HG03565 (cell line): ENCODE measurements at regions not wholly inside any gene's neighbourhood (a gene's known extent, or its start where the extent isn't known, plus 50 kb on each side); places are given as distances from the start of the nearest gene placed in this dataset.
"Not testable (repeated sequence)": the region's sequence is repeated elsewhere in the genome, so short reads cannot be mapped to it uniquely, and the experiment has no call there.

Source experiments
- ATAC-seq: cut with Tn5 transposase; IDR thresholded peaks from one replicate; pipeline ENCODE4 v1.9.1; 2021; ENCODE audit warnings: mild to moderate bottlenecking, moderate library complexity; ENCODE audit not compliant: unreplicated experiment

DNA sequence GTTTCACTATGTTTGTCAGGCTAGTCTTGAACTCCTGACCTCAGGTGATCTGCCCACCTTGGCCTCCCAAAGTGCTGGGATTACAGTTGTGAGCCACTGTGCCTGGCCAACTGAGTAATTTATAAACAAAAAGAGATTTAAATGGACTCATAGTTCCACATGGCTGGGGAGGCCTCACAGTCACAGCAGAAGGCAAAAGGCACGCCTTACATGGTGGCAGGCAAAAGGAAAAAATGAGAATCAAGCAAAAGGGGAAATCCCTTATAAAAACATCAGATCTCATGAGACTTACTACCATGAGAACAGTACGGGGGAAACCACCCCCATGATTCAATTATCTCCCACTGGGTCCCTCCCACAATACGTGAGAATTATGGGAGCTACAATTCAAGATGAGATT lies 73.2 kb upstream of the TIAM1 start:
- not testable (repeated sequence) for ATAC-seq

DNA sequence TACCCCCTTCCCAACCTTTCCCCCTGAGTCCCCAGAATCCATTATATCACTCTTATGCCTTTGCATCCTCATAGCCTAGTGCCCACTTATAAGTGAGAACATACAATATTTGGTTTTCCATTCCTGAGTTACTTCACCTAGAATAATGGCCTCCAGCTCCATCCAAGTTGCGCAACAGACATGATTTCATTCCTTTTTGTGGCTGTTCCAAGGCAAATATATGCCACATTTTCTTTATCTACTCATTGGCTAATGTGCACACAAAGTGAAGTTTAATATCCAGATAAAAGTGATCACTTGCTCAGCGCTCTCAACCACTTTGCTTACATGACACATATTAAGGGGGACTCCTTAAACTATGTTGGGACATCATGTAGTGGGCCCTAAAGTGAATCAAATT lies 72.4 kb upstream of the TIAM1 start:
- no peak for ATAC-seq

DNA sequence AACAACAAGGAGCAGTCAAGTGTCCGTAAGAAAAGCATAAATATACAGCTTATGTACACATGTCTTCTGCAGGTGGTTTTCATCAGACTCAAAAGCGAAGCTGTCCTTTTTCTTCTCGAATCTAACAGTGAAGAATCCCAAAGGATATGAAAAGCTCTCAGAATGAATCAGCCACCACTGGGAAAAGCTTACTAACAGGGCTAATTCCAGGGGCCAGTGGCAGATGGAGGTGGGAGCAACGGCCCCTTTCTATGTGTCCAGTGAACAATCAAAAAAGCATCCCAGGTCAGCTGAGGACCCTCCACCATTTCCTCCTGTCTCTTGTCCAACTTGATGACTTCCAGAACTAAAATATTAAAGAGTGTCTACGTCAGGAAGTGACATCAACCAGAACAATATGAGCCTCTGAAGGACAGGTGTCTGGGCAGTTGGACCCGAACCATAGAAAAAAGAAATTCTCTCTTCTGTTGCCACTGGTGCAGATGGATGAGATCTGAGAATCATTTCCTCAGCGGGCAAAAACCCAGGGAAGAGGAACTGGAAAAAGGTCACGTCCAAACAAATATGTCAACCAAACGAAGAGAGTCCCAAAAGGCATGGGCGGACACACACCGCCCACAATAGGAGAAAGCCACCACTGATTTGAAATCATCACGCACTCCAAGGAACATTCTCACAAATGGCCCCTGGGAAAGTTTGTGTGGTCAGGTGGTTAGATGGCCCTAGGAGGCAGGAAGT lies 70.4 kb upstream of the TIAM1 start:
- no peak for ATAC-seq

DNA sequence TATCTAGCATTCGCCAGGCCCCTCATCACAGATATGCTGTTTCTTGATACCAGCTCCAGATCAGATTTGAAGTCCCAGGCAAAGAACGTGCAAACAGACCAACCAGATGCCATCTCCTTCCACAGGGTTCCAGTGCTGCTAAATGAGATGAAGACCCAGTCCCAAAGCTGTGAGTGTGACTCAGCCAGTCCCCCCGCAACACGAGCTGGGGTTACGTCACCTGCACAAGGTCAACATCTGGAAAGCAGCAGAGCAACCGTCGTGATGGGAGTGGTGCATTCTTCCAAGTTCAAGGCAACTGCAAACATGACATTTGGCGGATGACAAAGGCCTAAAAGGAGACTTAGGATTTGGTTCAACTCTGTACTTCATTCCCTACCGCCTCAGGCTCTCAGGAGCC lies 69.6 kb upstream of the TIAM1 start:
- ATAC-seq, result no peak

DNA sequence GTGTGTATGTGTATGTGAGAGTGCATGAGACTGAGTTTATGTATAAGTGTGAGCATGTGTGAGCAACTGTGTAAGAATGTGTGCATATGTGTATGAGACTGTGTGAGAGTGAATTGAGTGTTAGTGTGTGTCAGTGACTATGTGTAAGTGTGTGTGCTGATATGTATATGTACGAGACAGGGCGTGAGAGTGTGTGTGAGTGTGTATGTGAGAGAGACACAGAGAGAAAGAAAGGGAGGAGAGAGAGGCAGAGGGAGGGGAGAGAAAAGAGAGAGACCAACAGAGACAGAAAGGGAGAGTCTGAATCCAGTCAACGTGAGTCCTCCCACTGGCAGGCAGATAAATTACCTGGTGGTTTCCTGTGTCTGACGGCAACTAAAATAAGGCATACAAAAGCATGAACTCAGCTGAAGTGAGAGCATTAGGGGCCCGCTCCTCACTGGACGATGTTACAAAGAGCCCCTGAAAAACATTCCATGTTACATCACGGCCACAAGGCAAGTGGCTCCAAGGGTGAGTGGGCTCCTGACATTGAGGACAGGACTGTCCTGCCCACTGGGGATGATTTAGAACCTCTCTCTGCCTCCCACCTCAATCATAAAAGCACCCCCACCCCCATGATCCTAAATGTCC lies 66.6 kb upstream of the TIAM1 start:
- ATAC-seq, result no peak

DNA sequence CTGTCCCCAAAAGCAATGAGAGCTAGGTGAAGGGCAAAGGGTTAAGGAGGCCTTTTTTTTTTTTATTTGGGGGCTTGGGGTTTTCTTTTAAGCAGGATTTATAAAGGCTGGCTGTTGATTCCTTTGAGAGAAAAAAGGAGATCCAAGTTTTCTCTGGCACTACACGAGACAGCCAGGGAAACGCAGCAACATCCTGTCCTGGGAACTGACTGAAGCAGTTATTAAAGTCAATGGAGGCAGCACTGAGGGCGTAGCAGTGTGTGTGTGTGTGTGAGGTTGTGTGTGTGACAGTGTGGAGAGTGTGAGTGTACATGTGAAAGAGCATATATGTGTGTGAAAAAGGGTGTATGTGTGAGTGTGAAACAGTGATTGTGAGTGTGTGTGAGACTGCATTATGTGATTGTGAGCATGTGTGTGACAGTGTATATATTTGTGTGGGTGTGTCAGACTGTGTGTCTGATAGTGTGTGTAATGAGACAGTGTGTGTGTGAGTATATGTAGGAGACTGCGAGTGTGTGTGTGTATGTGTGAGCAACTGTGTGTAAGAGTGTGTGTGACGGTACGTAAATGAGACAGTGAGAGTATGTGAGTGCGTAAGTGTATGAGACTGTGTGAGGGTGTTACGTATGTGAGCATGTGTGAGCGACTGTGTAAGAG lies 65.9 kb upstream of the TIAM1 start:
- ATAC-seq, result no peak

DNA sequence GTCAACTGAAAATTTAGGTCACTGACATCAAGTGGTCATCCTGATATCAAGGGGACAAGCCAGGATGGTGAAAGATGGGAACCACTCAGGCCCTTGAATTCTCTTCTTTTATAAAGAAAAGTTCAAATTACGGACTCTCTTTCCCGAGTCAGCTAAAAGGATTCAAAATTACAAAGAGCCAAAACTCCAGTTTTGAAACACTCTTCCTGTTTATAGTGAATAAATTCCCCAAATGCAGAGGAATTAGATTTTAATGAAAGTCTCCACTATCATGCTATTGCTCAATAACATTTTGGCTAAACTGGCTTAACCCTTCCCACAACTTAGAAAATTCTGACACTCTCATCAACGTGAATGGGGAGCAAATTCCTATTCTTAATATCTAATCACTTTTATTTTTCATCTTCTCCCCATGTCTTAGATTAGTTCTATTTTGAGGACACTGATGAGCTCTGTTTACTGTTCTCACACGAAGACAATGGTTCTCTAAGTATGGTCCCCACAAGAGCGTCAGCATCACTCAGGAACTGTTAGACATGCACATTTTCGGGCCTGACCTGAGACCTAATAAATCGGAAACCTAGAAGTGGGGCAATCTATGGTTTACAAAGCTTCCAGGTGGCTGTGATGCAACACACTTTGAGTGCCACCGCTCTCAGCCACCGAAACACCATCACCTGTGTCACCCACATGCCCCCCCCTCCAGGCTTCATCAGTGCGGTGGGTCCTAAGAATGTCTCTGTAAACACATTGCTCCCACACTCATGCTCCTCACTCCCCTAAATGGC lies 64.4 kb upstream of the TIAM1 start:
- no peak for ATAC-seq

DNA sequence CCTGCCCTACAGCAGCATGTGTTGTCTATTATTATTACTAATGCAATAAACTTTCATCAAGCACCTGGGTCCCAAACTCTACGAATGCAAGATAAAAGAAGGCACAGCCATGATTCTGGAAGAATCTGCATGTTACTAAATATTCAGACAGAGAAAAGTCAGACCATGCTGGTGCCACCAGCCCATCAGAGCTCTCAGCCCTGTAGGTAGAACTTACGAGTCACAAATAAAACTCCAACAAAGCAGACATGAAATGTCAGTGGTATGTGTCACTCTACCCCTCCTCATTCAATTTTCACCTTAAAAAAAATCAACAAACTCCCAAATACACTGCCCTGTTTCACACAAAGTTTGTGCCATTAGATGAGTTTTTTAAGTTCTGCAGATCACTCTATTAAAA lies 62.4 kb upstream of the TIAM1 start:
- no peak for ATAC-seq

DNA sequence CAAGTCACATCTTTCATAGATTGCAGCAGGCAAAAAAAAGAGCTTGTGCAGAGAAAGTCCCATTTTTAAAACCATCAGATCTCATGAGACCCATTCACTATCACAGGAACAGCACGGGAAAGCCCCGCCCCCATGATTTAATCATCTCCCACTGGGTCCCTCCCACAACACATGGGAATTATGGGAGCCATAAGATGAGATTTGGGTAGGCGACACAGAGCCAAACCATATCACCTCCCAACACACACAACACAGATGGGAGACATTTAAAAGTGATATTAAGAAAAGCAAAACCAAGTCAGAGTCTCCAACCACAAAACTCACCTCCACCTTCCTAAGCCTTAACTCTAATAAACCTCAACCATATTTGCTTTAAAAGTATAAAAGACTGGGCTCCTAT lies 61.5 kb upstream of the TIAM1 start:
- no peak for ATAC-seq

DNA sequence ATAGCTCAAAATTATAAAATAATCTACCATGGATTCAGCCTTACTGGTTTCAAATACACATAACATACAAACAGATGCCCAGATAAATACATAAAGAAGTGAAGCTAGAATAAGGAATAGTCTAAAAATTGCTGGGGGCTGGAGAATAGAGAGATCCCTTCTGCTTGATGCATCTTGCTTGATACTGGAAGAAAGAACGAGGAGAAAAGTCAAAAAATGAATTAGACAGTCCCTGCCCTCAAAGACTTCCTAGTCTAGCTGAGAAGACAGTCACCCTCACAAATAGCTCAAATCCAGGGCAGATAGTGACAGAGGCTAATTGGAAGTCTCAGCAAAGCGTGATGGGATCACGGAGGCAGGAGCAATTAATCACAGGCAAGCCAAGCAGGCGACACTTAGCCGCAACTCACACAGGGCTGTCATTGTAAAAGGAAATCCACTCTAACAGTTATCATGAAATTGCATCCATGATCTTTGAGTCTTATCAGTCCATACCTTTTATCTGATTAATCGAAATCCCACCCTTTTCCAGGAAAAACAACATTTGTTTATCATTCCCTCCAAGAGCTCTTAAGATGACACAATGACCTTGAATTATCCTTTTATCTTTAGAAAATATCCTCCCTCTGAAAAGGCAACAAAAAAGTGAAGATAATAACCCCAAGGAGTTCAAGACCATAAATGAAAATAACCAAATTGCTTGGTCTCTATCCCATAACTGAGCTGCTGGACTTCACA lies 59.7 kb upstream of the TIAM1 start:
- ATAC-seq, result no peak

DNA sequence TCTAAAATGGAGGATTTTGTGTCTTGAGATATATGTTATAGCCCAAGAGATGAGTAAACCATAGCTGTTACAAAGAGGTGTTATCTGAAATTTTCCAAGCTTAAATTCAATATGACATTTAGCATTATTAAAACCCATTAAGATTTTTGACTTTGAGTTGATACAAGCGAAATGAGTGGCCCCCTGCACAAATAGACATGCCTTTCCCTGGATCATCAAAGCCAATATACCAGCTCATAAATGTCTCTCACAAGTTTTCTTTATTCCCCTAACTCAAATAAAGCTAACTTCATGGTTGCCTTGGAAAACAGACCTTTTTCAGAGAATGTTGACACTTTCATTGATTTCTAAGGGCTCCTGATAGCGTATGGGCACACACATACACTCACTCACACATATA lies 55.5 kb upstream of the TIAM1 start:
- no peak for ATAC-seq

DNA sequence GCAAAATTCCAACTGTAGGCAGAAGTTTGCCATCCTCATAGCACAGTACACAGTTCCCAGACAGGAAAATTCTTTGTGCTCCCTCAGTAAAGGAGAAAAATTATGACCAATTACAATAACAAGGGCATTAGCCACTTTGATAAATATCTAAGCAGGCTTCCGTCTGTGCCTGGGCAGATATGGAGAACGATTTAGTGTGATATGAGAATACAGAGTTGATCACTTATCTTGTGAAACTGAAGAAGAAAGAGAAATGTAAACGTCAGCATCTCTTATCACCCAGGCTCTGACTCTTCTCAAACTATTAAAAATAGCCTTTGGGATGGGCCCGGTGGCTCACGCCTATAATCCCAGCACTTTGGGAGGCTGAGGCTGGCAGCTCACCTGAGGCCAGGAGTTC lies 54.5 kb upstream of the TIAM1 start:
- ATAC-seq, result no peak

DNA sequence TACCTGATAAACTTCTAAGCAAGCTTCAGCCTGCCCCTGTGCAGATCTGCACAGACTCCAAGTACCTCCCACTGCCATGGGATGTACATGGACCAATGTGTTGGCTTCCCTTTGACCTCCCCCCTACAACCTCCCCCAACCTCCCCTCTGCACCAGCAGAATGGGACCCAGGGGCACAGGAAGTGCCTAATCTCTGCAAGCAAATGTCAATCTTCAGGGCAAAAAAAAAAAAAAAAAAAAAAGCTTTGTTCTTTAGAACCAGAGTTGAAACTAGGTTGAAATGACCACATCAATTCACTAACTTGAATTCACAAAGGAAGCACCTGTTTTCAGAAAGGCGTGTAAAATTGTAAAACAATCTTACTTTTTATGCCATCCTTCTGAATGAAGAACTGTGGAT lies 53.9 kb upstream of the TIAM1 start:
- no peak for ATAC-seq

DNA sequence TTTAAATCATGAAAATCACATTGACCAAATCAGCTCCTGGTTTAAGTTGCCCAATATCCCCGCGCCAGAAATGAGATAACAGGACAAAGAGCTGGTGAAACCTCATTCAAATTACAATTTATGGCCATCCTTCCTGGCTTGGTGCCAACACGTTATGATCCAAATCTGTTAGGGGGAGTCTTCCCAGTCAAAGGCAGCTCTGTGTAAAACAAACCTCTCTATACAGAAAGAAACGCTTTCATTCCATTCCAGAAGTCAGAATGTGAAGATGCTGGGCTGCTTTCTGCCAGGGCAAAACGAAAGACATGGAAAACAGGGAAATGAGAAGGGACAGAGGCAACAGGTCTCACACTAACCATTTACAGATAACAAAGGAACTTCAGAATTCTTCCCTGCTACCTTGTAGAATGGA lies 53.5 kb upstream of the TIAM1 start:
- no peak for ATAC-seq

DNA sequence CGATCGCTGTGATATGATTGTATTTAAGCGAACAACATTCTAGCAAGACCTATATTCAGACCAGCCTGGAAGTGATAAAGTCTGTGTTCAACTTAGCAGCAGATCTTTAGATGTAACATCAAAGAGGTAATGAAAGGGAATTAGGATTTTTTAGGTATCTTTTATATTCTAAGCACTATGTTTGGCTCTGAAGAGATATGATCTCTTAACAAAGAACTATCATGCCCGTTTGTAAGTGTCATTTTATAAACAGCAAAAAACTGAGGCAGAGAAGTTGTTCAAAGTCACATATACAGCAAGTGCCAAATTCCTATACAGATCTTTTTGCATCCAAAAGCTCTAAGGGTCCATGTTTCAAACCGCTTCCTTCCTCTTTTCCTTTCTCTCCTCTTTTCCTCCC lies 53.0 kb upstream of the TIAM1 start:
- ATAC-seq, result no peak

DNA sequence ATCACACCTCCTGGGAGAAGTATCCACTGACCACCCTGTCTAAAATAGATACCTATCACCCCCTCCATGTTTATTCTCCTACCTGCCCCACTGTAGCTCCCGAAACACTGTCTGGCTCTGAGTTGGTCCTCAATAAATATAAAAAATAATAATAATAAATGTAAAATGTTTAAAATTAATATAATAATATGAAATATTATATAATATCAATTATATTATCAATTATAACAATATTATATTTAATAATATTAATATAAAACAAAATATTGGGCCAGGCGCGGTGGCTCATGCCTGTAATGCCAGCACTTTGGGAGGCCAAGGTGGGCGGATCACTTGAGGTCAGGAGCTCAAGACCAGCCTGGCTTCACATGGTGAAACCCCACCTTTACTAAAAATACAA lies 52.3 kb upstream of the TIAM1 start:
- no peak for ATAC-seq

DNA sequence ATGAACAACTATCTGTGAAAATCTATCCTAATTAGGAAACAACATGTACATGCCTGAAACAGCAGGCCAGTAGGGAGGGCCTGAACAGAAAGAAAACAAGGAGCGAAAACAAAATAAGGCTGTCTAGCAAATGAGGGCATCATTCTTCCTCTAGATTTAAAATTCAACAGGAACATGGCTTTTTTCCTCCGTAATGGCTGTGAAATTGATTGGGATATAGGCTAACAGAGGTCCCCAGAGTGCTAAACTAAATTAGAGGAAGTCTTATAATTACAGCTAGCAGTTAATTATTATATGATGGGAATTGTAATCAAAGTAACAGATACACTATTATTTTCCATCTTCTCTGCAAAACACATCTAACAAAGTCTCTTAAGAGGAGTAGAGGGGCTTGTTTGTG lies 51.7 kb upstream of the TIAM1 start:
- ATAC-seq, result no peak

DNA sequence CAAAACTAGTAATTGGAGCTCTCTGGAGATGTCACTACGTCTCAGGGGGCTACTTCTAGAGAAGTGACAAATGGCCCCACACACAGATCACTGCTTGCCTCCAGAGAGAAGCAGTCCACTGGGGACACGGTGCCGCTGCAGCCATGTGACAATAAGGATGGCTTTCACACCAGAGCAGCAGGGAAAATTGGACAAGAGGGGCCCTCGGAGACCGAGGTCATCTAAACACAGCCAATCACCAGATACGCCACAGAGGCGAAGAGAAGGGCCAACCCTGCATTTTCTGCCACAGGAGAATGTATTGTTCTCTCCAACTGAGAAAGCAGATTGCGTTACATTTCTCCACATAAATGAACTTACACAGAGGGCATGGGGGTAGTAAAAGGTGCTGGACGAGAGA lies 51.2 kb upstream of the TIAM1 start:
- no peak for ATAC-seq

DNA sequence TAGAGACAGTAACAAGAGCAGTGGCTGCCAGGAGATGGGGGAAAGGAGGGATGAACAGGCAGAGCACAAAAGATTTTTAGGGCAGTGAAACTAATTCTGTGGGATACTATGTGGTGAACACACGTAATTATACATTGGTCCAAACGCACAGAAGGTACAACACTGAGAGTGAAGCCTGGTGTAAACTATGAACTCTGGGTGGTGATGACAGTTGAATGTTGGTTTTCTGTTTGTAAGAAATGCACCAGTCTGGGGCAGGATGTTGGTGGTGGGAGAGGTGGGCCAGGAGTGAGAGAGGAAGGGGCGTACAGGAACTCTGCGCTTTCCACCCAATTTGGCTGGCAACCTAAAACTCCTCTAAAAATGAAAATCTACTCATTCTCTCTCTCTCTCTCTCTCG lies 50.2 kb upstream of the TIAM1 start:
- no peak for ATAC-seq
